ENCODE measurements at regions not wholly inside any gene's neighbourhood (a gene's known extent, or its start where the extent isn't known, plus 50 kb on each side); places are given as distances from the start of the nearest gene placed in this dataset.

DNA sequence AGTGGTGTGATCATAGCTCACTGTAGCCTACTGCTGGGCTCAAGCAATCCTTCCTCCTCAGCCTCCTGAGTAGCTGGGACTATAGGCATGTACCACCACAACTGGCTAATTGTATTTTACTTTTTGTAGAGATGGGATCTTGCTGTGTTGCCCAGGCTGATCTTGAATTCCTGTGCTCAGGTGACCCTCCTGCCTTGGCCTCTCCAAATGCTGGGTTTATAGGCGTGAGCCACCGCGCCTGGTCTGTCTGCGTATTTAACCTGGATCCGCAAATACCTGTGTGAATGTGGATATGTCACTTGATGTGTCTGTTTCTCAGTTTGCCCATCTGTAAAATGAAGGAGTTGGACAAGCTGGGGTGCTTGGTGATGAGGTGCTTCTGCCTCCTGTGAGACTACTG is 123.9 kb downstream of the BAMBI start:
- no peak overlapping the region for H3K4me3 ChIP-seq (ENCODE audit: low read depth in 1 of 3, low read length in 3 of 3)
- H3K27ac ChIP-seq (ENCODE audit: low read depth in 1 of 2, low read length in 2 of 2), result no peak overlapping the region
- no peak overlapping the region for H3K9ac ChIP-seq (ENCODE audit: low read depth in 1 of 2, low read length in 2 of 2)
- H3K9me3 ChIP-seq (ENCODE audit: control insufficient read depth in 4 of 4, low read length in 3 of 4), result no peaks in the 10 kb centered on the region
- H3K4me1 ChIP-seq (ENCODE audit: control insufficient read depth in 4 of 4, insufficient read depth in 4 of 4, low read length in 3 of 4), result peaks cover 0 to 26% (median 19%) of the 10 kb centered on the region in 4 donors
- no peak for TF ChIP-seq YY1 (IDR thresholded peaks at IDR 0.05)
- no peak for TF ChIP-seq EGR1 (IDR thresholded peaks at IDR 0.05; ENCODE audit: low read depth in 2 of 2)
- no peak for TF ChIP-seq FOXA1 (IDR thresholded peaks at IDR 0.05)
- no peak for TF ChIP-seq RXRA (IDR thresholded peaks at IDR 0.05)
- TF ChIP-seq JUND (IDR thresholded peaks at IDR 0.05), result no peak
- TF ChIP-seq, protein P1, sequence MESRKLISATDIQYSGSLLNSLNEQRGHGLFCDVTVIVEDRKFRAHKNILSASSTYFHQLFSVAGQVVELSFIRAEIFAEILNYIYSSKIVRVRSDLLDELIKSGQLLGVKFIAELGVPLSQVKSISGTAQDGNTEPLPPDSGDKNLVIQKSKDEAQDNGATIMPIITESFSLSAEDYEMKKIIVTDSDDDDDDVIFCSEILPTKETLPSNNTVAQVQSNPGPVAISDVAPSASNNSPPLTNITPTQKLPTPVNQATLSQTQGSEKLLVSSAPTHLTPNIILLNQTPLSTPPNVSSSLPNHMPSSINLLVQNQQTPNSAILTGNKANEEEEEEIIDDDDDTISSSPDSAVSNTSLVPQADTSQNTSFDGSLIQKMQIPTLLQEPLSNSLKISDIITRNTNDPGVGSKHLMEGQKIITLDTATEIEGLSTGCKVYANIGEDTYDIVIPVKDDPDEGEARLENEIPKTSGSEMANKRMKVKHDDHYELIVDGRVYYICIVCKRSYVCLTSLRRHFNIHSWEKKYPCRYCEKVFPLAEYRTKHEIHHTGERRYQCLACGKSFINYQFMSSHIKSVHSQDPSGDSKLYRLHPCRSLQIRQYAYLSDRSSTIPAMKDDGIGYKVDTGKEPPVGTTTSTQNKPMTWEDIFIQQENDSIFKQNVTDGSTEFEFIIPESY (IDR thresholded peaks at IDR 0.05), result no peak
- no peak for TF ChIP-seq TAF1 (conservative IDR thresholded peaks at IDR 0.05)
- TF ChIP-seq, protein P2, sequence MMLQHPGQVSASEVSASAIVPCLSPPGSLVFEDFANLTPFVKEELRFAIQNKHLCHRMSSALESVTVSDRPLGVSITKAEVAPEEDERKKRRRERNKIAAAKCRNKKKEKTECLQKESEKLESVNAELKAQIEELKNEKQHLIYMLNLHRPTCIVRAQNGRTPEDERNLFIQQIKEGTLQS (IDR thresholded peaks at IDR 0.05), result no peak
- no peak for TF ChIP-seq SP1 (IDR thresholded peaks at IDR 0.05)
- TF ChIP-seq, protein P3, sequence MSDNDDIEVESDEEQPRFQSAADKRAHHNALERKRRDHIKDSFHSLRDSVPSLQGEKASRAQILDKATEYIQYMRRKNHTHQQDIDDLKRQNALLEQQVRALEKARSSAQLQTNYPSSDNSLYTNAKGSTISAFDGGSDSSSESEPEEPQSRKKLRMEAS (IDR thresholded peaks at IDR 0.05), result no peak
- no peak for TF ChIP-seq HNF4A (conservative IDR thresholded peaks at IDR 0.05)
- no peak for TF ChIP-seq GABPA (IDR thresholded peaks at IDR 0.05 in 1 of 2, conservative IDR thresholded peaks at IDR 0.05 in 1 of 2)
- no peak for TF ChIP-seq RAD21 (IDR thresholded peaks at IDR 0.05)
- no peak for TF ChIP-seq FOXA2 (IDR thresholded peaks at IDR 0.05)
- no peak for TF ChIP-seq HNF4G (IDR thresholded peaks at IDR 0.05)
- TF ChIP-seq, protein P4, sequence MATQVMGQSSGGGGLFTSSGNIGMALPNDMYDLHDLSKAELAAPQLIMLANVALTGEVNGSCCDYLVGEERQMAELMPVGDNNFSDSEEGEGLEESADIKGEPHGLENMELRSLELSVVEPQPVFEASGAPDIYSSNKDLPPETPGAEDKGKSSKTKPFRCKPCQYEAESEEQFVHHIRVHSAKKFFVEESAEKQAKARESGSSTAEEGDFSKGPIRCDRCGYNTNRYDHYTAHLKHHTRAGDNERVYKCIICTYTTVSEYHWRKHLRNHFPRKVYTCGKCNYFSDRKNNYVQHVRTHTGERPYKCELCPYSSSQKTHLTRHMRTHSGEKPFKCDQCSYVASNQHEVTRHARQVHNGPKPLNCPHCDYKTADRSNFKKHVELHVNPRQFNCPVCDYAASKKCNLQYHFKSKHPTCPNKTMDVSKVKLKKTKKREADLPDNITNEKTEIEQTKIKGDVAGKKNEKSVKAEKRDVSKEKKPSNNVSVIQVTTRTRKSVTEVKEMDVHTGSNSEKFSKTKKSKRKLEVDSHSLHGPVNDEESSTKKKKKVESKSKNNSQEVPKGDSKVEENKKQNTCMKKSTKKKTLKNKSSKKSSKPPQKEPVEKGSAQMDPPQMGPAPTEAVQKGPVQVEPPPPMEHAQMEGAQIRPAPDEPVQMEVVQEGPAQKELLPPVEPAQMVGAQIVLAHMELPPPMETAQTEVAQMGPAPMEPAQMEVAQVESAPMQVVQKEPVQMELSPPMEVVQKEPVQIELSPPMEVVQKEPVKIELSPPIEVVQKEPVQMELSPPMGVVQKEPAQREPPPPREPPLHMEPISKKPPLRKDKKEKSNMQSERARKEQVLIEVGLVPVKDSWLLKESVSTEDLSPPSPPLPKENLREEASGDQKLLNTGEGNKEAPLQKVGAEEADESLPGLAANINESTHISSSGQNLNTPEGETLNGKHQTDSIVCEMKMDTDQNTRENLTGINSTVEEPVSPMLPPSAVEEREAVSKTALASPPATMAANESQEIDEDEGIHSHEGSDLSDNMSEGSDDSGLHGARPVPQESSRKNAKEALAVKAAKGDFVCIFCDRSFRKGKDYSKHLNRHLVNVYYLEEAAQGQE (IDR thresholded peaks at IDR 0.05), result no peak
- TF ChIP-seq NR2F2 (IDR thresholded peaks at IDR 0.05), result no peak
- WGBS, result 98% methylated on average over 5 of the region's 5 CpGs
- no peak for DNase-seq (ENCODE audit: low spot score)
- H3K36me3 ChIP-seq (ENCODE audit: control insufficient read depth in 4 of 4, insufficient read depth in 3 of 4, low read depth in 1 of 4, low read length in 3 of 4), result no peaks in the 10 kb centered on the region
- H3K27me3 ChIP-seq (ENCODE audit: control insufficient read depth in 4 of 4, insufficient read depth in 4 of 4, low read length in 3 of 4), result no peaks in the 10 kb centered on the region

DNA sequence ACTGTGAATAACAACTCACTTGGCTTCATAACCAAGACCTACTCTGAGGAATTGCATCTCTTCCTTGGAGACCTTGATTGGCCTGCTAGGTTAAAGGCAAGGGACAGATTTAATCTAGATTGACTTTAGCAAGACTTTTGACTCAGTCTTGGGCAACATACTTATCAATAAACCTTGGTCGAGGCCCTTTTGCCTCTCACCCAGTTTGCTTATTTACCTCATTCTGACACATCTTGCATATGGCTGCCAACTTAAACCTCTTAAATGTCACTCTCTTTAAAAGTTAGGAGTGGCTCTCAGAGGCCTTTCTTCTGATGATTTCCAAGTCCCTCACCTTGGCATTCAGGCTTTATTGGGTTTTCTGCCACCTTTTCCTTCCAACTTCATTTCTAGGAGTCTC is 124.5 kb downstream of the BAMBI start:
- TF ChIP-seq, protein P2 (IDR thresholded peaks at IDR 0.05), result no peak
- TF ChIP-seq RXRA (IDR thresholded peaks at IDR 0.05) (peak; percentile 82 to 89), HNF4A (conservative IDR thresholded peaks at IDR 0.05) (peak; percentile 48 to 72), FOXA2 (IDR thresholded peaks at IDR 0.05) (peak; percentile 79), JUND (IDR thresholded peaks at IDR 0.05) (peak in 1 of 2 donors; percentile 73), FOXA1 (IDR thresholded peaks at IDR 0.05) (no peak), YY1 (IDR thresholded peaks at IDR 0.05) (peak; percentile 71), RAD21 (IDR thresholded peaks at IDR 0.05) (peak in 1 of 2 donors; percentile 10), SP1 (IDR thresholded peaks at IDR 0.05) (peak; percentile 58)
- Histone ChIP-seq H3K9me3 (ENCODE audit: control insufficient read depth in 4 of 4, low read length in 3 of 4) (no peaks in the 10 kb centered on the region), H3K9ac (ENCODE audit: low read depth in 1 of 2, low read length in 2 of 2) (no peak overlapping the region), H3K27ac (ENCODE audit: low read depth in 1 of 2, low read length in 2 of 2) (no peak overlapping the region), H3K36me3 (ENCODE audit: control insufficient read depth in 4 of 4, insufficient read depth in 3 of 4, low read depth in 1 of 4, low read length in 3 of 4) (no peaks in the 10 kb centered on the region), H3K4me1 (ENCODE audit: control insufficient read depth in 4 of 4, insufficient read depth in 4 of 4, low read length in 3 of 4) (peaks cover 0 to 31% (median 23%) of the 10 kb centered on the region in 4 donors), H3K4me3 (ENCODE audit: low read depth in 1 of 3, low read length in 3 of 3) (no peak overlapping the region), H3K27me3 (ENCODE audit: control insufficient read depth in 4 of 4, insufficient read depth in 4 of 4, low read length in 3 of 4) (no peaks in the 10 kb centered on the region)
- 28% methylated on average over 1 of the region's 1 CpG for WGBS
- no peak for DNase-seq (ENCODE audit: low spot score)
